ENCODE measurements at regions not wholly inside any gene's neighbourhood (a gene's known extent, or its start where the extent isn't known, plus 50 kb on each side); places are given as distances from the start of the nearest gene placed in this dataset.

DNA sequence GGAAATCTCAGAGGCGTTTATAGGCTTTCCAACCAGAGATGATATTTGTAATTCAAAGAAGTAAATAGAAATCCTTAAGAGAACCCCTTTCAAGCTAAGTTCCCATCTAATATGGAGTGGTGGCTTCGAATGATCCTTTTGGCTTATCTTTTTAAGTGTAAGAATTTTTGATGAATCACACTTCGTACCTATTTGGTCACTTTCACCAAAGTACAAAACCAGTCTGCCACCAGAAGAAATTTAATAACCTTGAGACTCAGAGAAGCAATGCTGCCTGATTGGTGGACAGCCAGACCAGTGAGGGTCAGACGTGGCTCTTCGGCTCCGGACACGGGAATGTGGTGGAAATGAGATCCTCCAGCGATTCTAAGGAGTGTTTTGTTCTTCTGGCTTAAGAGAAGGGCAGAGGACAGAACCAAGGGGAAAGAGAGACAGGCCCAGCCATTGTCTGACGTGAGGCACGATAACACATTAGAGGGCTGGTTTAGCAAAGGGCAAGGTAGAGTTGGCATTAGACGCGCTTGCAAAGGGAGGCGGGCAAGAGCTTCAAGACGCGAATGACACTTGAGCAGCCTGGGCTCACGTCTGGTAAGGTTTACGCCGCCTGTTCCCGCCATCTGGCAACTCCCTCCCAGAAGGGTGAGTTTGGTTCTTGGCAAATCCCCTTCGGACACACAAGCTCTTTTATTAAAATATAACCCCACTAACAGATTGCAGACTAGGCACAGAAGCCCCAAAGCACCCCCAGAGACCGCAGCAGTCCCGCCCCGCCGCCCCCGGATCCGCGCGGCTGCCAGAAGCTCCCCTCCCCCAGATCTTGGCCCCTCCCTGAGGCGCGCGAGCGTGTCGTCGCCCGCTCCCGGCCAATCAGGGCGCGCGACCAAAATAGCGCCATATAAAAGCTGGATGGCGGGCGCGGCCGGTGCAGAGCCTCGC lies 50.0 kb upstream of the EZR start:
- peaks cover 20% of the 10 kb centered on the region for H3K4me1 ChIP-seq (ENCODE audit: insufficient read depth, low read length)
- peak overlapping the region; percentile 58 for H3K4me3 ChIP-seq (ENCODE audit: low read length)
- POLR2A ChIA-PET = interaction anchor here (0.6 to 4.4 kb wide), 31 partner anchors 10 to 238 kb away, joined by 3 to 186 read pairs (median 7); partner anchors contain the start of gene EZR
- peak overlapping the region; percentile 97 for H3K27ac ChIP-seq (ENCODE audit: low read depth, low read length)
- H3K27me3 Mint-ChIP-seq = peaks cover 0 to 4% of the 10 kb centered on the region in 2 donors
- no peaks in the 10 kb centered on the region for H3K27me3 ChIP-seq (ENCODE audit: insufficient read depth, low read length, poor library complexity, severe bottlenecking)
- peak in 4 of 5 donors; percentile 95 to 99 (median 98) for DNase-seq
- no peaks in the 10 kb centered on the region for H3K9me3 Mint-ChIP-seq
- no peaks in the 10 kb centered on the region for H3K9me3 ChIP-seq (ENCODE audit: low read length)
- H3K36me3 ChIP-seq (ENCODE audit: insufficient read depth, low read length) = no peaks in the 10 kb centered on the region
- H3K36me3 Mint-ChIP-seq = peaks cover 0 to 4% (median 0%) of the 10 kb centered on the region in 3 donors
- CTCF ChIA-PET = interaction anchor here (0.7 to 3.9 kb wide), 27 partner anchors 10 to 241 kb away, joined by 3 to 43 read pairs (median 4); partner anchors contain the start of gene EZR
- H3K4me3 Mint-ChIP-seq = peak overlapping the region; percentile 81 to 94 (median 89)
- H3K27ac Mint-ChIP-seq = peak overlapping the region; percentile 96 to 100 (median 99)
- H3K4me1 Mint-ChIP-seq = peaks cover 23 to 46% (median 36%) of the 10 kb centered on the region in 3 donors

All from CD8-positive, alpha-beta memory T cell (primary cell).